ENCODE measurements at regions not wholly inside any gene's neighbourhood (a gene's known extent, or its start where the extent isn't known, plus 50 kb on each side); places are given as distances from the start of the nearest gene placed in this dataset.

DNA sequence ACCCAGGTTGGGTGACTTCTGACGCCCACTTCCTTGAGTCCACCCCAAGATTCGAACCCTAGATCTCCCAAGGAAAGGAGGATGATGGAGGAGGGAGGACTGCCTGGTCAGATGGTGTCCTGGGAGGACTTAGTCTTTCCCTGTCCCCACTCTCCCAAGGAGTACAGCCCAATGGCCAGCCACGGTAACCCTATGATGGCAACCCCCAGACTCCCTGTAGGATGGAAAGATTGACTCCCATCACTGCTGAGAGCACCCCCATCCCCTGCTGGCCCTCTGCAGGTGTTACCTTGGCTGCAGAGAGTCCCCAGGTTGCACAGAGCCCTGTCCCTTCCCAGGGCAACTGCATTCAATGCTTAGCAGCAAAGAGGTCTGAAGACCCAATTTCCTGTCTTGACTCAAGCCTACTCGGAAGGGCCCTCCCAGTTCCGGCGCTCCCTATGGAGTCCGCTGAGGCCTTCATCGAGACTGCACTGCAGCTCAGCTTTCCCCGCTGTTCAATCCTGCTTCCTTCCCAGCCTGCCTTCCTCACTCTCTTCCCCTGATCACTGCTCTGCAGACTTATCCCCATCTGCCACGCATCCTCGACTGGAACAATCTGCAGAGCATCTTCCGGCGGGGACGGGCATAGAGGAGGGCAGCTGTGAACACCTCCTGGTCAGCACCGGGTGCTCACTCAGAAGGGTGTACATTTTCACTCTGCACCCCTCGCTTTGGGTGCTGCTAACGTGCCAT lies 50.8 kb upstream of the OCM2 start:
- TF ChIP-seq, protein P1, sequence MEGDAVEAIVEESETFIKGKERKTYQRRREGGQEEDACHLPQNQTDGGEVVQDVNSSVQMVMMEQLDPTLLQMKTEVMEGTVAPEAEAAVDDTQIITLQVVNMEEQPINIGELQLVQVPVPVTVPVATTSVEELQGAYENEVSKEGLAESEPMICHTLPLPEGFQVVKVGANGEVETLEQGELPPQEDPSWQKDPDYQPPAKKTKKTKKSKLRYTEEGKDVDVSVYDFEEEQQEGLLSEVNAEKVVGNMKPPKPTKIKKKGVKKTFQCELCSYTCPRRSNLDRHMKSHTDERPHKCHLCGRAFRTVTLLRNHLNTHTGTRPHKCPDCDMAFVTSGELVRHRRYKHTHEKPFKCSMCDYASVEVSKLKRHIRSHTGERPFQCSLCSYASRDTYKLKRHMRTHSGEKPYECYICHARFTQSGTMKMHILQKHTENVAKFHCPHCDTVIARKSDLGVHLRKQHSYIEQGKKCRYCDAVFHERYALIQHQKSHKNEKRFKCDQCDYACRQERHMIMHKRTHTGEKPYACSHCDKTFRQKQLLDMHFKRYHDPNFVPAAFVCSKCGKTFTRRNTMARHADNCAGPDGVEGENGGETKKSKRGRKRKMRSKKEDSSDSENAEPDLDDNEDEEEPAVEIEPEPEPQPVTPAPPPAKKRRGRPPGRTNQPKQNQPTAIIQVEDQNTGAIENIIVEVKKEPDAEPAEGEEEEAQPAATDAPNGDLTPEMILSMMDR (conservative IDR thresholded peaks at IDR 0.05; ENCODE audit: low read depth, low read length), result no peak
- no peak for TF ChIP-seq EZH2 (IDR thresholded peaks at IDR 0.05; ENCODE audit: low read length, unreplicated experiment)

Measured in PC-3 (cell line).